Aorta (tissue), 5 donors: ENCODE measurements at regions not wholly inside any gene's neighbourhood (a gene's known extent, or its start where the extent isn't known, plus 50 kb on each side); places are given as distances from the start of the nearest gene placed in this dataset.
"Not testable (repeated sequence)": the region's sequence is repeated elsewhere in the genome, so short reads cannot be mapped to it uniquely, and the experiment has no call there.

Experiments used
- ATAC-seq: fragments of 200-7000 bp; cut with Tn5 transposase; one replicate; pipeline ENCODE4 v1.9.1; 2022; ENCODE audit warnings: moderate library complexity; ENCODE audit not compliant: low FRiP score
- DNase-seq, 2 donors: peaks; one replicate each; pipeline ENCODE4 v3.0.0-alpha.2; 2020
- H3K27ac ChIP-seq, 2 donors: one replicate each; pipeline ENCODE4 v1.5.1; 2013; ENCODE audit warnings: low read length in 2 of 2, mild to moderate bottlenecking in 2 of 2, moderate library complexity in 2 of 2, control low read depth in 1 of 2, inconsistent platforms in 1 of 2, low read depth in 1 of 2
- H3K27me3 ChIP-seq, 2 donors: one replicate each; pipeline ENCODE4 v1.6.1; 2013; ENCODE audit warnings: control low read depth in 1 of 2, low read length in 1 of 2, mild to moderate bottlenecking in 1 of 2, moderate library complexity in 1 of 2; ENCODE audit not compliant: insufficient read depth in 2 of 2, control insufficient read depth in 1 of 2
- H3K36me3 ChIP-seq, 2 donors: one replicate each; pipeline ENCODE4 v1.6.1; 2013; ENCODE audit warnings: control low read depth in 1 of 2, low read length in 1 of 2, mild to moderate bottlenecking in 1 of 2; ENCODE audit not compliant: insufficient read depth in 2 of 2, control insufficient read depth in 1 of 2
- H3K4me1 ChIP-seq, 2 donors: one replicate each; pipeline ENCODE4 v1.6.1; 2013; ENCODE audit warnings: low read length in 2 of 2, control low read depth in 1 of 2, mild to moderate bottlenecking in 1 of 2, moderate library complexity in 1 of 2; ENCODE audit not compliant: insufficient read depth in 2 of 2, control insufficient read depth in 1 of 2
- H3K4me3 ChIP-seq, 2 donors: one replicate each; pipeline ENCODE4 v1.5.1; 2013; ENCODE audit warnings: low read length in 2 of 2, control low read depth in 1 of 2, mild to moderate bottlenecking in 1 of 2
- H3K9me3 ChIP-seq: one replicate; pipeline ENCODE4 v1.6.1; 2013; ENCODE audit warnings: mild to moderate bottlenecking, low read length; ENCODE audit not compliant: control insufficient read depth
- WGBS, 2 donors: extraction: QIAGEN DNeasy Blood & Tissue Kit; methylation state at CpG; one replicate each; pipeline ENCODE4 v1.1.7; 2013; 5-methylcytosine and 5-hydroxymethylcytosine counted together
- intact Hi-C, 2 donors: fragments of 100-400 bp; cut with DNase I; formaldehyde crosslinking; loops; one replicate each; pipeline versions ENCODE4 v1.14.2 to v1.15.0; 2022
- donor health status: healthy with polysubstance abuse.
- donor health status: Bipolar disorder and iron deficiency.
- donor health status: DM: no; HTN: no; CAD: no.
- donor health status: DM: no; HTN: no; CAD: no.
- donor health status: DM: yes; HTN: yes; CAD: no.

- Histone ChIP-seq H3K36me3 (no peaks in the 10 kb centered on the region), H3K4me1 (no peaks in the 10 kb centered on the region), H3K4me3 (no peak overlapping the region), H3K27ac (no peak overlapping the region), H3K9me3 (no peaks in the 10 kb centered on the region), H3K27me3 (no peaks in the 10 kb centered on the region)
- DNase-seq (no peak), ATAC-seq (no peak)
- intact Hi-C loops = no loop called here
- 46 to 55% methylated on average over 3 of the region's 3 CpGs for WGBS, 2 donors
Observed at GRCh38 chr7:51601461-51601860, 284.9 kb upstream of the COBL start.

- H3K4me1 ChIP-seq, intact Hi-C loops, H3K4me3 ChIP-seq, H3K36me3 ChIP-seq, H3K27ac ChIP-seq, DNase-seq, H3K9me3 ChIP-seq, ATAC-seq, H3K27me3 ChIP-seq: not testable (repeated sequence)
- 82 to 86% methylated on average over 9 of the region's 9 CpGs for WGBS, 2 donors
Observed at GRCh38 chr7:51599935-51600334, 283.3 kb upstream of the COBL start.

GRCh38 chr7:51593628-51594027, 277.0 kb upstream of the COBL start:
- no peak overlapping the region for H3K27ac ChIP-seq
- ATAC-seq (no peak), DNase-seq (no peak)
- H3K4me1 ChIP-seq = no peaks in the 10 kb centered on the region
- H3K27me3 ChIP-seq = no peaks in the 10 kb centered on the region
- no peak overlapping the region for H3K4me3 ChIP-seq
- H3K36me3 ChIP-seq = no peaks in the 10 kb centered on the region
- intact Hi-C loops = no loop called here
- no peaks in the 10 kb centered on the region for H3K9me3 ChIP-seq
- 37 to 39% methylated on average over 2 of the region's 2 CpGs for WGBS, 2 donors

GRCh38 chr7:51592842-51593599, 276.4 kb upstream of the COBL start:
- H3K27ac ChIP-seq = no peak overlapping the region
- ATAC-seq = no peak
- intact Hi-C loops = no loop called here
- H3K4me3 ChIP-seq = no peak overlapping the region
- H3K27me3 ChIP-seq = no peaks in the 10 kb centered on the region
- WGBS, 2 donors = 74 to 76% methylated on average over 10 of the region's 10 CpGs
- no peaks in the 10 kb centered on the region for H3K9me3 ChIP-seq
- H3K4me1 ChIP-seq = no peaks in the 10 kb centered on the region
- DNase-seq = no peak
- no peaks in the 10 kb centered on the region for H3K36me3 ChIP-seq

- Histone ChIP-seq H3K4me1 (no peaks in the 10 kb centered on the region), H3K36me3 (no peaks in the 10 kb centered on the region), H3K4me3 (no peak overlapping the region), H3K9me3 (no peaks in the 10 kb centered on the region), H3K27ac (no peak overlapping the region), H3K27me3 (no peaks in the 10 kb centered on the region)
- 24 to 29% methylated on average over 2 of the region's 2 CpGs for WGBS, 2 donors
- intact Hi-C loops = no loop called here
- DNase-seq = no peak
- no peak for ATAC-seq
Observed at GRCh38 chr7:51591223-51591622, 274.6 kb upstream of the COBL start.

GRCh38 chr7:51590746-51591145, 274.1 kb upstream of the COBL start:
- Histone ChIP-seq H3K9me3 (no peaks in the 10 kb centered on the region), H3K4me1 (no peaks in the 10 kb centered on the region), H3K36me3 (no peaks in the 10 kb centered on the region), H3K27me3 (no peaks in the 10 kb centered on the region), H3K4me3 (no peak overlapping the region), H3K27ac (no peak overlapping the region)
- no peak for ATAC-seq
- DNase-seq = no peak
- 11% methylated on average over 5 of the region's 5 CpGs for WGBS, 2 donors
- intact Hi-C loops = no loop called here

GRCh38 chr7:51589111-51589510, 272.5 kb upstream of the COBL start:
- WGBS, 2 donors = 51 to 63% methylated on average over 2 of the region's 2 CpGs
- no peaks in the 10 kb centered on the region for H3K36me3 ChIP-seq
- H3K27me3 ChIP-seq = no peaks in the 10 kb centered on the region
- intact Hi-C loops = no loop called here
- H3K27ac ChIP-seq = no peak overlapping the region
- no peaks in the 10 kb centered on the region for H3K9me3 ChIP-seq
- no peaks in the 10 kb centered on the region for H3K4me1 ChIP-seq
- H3K4me3 ChIP-seq = no peak overlapping the region
- no peak for DNase-seq
- no peak for ATAC-seq

- Histone ChIP-seq H3K4me3 (no peak overlapping the region), H3K9me3 (no peaks in the 10 kb centered on the region), H3K27ac (no peak overlapping the region), H3K36me3 (no peaks in the 10 kb centered on the region), H3K27me3 (no peaks in the 10 kb centered on the region), H3K4me1 (no peaks in the 10 kb centered on the region)
- intact Hi-C loops = no loop called here
- DNase-seq (no peak), ATAC-seq (no peak)
- WGBS, 2 donors = 48 to 62% methylated on average over 3 of the region's 3 CpGs
Observed at GRCh38 chr7:51587604-51588003, 271.0 kb upstream of the COBL start.

- DNase-seq = no peak
- H3K9me3 ChIP-seq = peaks cover 4% of the 10 kb centered on the region
- ATAC-seq = no peak
- no peaks in the 10 kb centered on the region for H3K4me1 ChIP-seq
- H3K36me3 ChIP-seq = no peaks in the 10 kb centered on the region
- H3K27ac ChIP-seq = no peak overlapping the region
- no peak overlapping the region for H3K4me3 ChIP-seq
- intact Hi-C loops = no loop called here
- no peaks in the 10 kb centered on the region for H3K27me3 ChIP-seq
- 81 to 90% methylated on average over 4 of the region's 4 CpGs for WGBS, 2 donors
Observed at GRCh38 chr7:51577390-51577789, 260.8 kb upstream of the COBL start.
